ENCODE measurements at regions not wholly inside any gene's neighbourhood (a gene's known extent, or its start where the extent isn't known, plus 50 kb on each side); places are given as distances from the start of the nearest gene placed in this dataset.
"Not testable (repeated sequence)": the region's sequence is repeated elsewhere in the genome, so short reads cannot be mapped to it uniquely, and the experiment has no call there.

- not testable (repeated sequence) for H3K36me3 Mint-ChIP-seq; DNase-seq; H3K4me1 Mint-ChIP-seq; H3K4me3 Mint-ChIP-seq; H3K27ac Mint-ChIP-seq; H3K27me3 Mint-ChIP-seq (ENCODE audit: low read depth in 3 of 3)
- H3K9me3 Mint-ChIP-seq, result peaks cover 14 to 41% (median 27%) of the 10 kb centered on the region in 6 donors
Measured at GRCh38 chr1:104217395-104217986, 467.8 kb downstream of the AMY1C start.

- H3K36me3 Mint-ChIP-seq, result no peaks in the 10 kb centered on the region
- H3K4me1 Mint-ChIP-seq, result no peaks in the 10 kb centered on the region
- H3K27ac Mint-ChIP-seq, result no peak overlapping the region
- H3K27me3 Mint-ChIP-seq (ENCODE audit: low read depth in 3 of 3), result no peaks in the 10 kb centered on the region
- DNase-seq, result no peak
- H3K9me3 Mint-ChIP-seq, result peaks cover 3 to 21% (median 8%) of the 10 kb centered on the region in 6 donors
- no peak overlapping the region for H3K4me3 Mint-ChIP-seq
Measured at GRCh38 chr1:104229860-104230259, 480.2 kb downstream of the AMY1C start.

DNA sequence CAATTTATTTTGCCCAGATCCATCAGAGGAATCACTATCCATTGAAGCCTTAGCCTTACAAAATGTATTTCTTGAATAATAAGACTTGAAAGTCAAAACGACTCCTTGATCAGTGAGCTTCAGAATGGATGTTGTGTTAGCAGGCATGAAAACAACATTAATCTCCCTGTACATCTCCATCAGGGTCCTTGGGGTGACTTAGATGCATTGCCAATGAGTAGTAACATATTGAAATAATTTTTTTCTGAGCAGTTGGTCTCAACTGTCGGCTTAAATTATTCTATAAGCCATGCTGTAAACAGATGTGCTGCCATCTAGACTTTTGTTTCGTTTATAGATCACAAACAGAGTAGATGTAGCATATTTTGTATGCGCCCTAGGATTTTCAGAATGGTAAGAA, 482.0 kb downstream of the AMY1C start:
- no peaks in the 10 kb centered on the region for H3K4me1 Mint-ChIP-seq
- no peaks in the 10 kb centered on the region for H3K27me3 Mint-ChIP-seq (ENCODE audit: low read depth in 3 of 3)
- DNase-seq, result no peak
- no peak overlapping the region for H3K4me3 Mint-ChIP-seq
- H3K27ac Mint-ChIP-seq, result no peak overlapping the region
- peaks cover 6 to 26% (median 12%) of the 10 kb centered on the region in 6 donors for H3K9me3 Mint-ChIP-seq
- H3K36me3 Mint-ChIP-seq, result no peaks in the 10 kb centered on the region

DNA sequence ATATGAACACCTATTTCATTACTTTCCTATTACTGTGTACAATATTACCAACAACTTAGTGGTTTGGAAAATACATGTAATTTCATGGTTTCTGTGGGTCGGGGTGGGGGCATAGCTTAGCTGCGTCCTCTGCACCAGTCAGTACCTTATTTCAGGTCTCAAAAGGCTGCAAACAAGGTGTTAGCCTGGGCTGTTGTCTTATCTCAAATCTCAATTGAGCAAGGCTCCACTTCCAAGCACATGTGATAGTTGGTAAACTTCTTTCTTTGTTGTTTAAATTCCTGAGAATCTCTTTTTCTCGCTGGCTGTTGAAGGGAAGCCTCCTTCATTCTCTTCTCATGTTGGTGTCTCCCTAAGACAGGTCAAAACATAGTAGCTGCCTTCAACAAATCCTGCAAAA, 485.4 kb downstream of the AMY1C start:
- H3K4me3 Mint-ChIP-seq, result no peak overlapping the region
- no peaks in the 10 kb centered on the region for H3K36me3 Mint-ChIP-seq
- peaks cover 6 to 34% (median 16%) of the 10 kb centered on the region in 6 donors for H3K9me3 Mint-ChIP-seq
- DNase-seq, result no peak
- no peaks in the 10 kb centered on the region for H3K4me1 Mint-ChIP-seq
- peaks cover 0 to 2% (median 0%) of the 10 kb centered on the region in 3 donors for H3K27me3 Mint-ChIP-seq (ENCODE audit: low read depth in 3 of 3)
- no peak overlapping the region for H3K27ac Mint-ChIP-seq

- DNase-seq, result no peak
- peaks cover 6 to 61% (median 16%) of the 10 kb centered on the region in 6 donors for H3K9me3 Mint-ChIP-seq
- H3K27ac Mint-ChIP-seq, result no peak overlapping the region
- H3K36me3 Mint-ChIP-seq, result no peaks in the 10 kb centered on the region
- H3K4me1 Mint-ChIP-seq, result no peaks in the 10 kb centered on the region
- H3K27me3 Mint-ChIP-seq (ENCODE audit: low read depth in 3 of 3), result peaks cover 0 to 2% (median 0%) of the 10 kb centered on the region in 3 donors
- H3K4me3 Mint-ChIP-seq, result no peak overlapping the region
Measured at GRCh38 chr1:104238991-104239390, 489.3 kb downstream of the AMY1C start.

DNA sequence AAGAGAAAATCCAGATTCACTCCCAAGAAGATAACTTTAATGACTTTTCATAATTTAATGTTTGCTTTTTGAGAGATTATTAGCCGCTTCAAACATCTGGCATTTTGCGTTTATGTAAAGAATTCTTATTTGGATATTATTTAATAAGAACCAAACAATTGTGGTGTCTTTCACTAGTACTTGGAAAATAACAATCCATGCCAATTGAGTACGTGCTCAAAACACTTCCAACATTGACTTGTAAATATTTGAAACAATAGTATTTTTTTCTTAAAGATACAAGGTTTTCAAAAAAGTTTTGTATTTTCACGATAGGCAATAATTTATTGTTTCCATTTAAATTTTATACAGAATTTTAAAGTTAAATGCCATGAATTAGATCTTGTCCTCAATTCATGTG, 498.7 kb downstream of the AMY1C start:
- H3K27ac Mint-ChIP-seq, result no peak overlapping the region
- peaks cover 0 to 3% (median 2%) of the 10 kb centered on the region in 3 donors for H3K27me3 Mint-ChIP-seq (ENCODE audit: low read depth in 3 of 3)
- no peak for DNase-seq
- no peaks in the 10 kb centered on the region for H3K4me1 Mint-ChIP-seq
- H3K36me3 Mint-ChIP-seq, result no peaks in the 10 kb centered on the region
- no peak overlapping the region for H3K4me3 Mint-ChIP-seq
- H3K9me3 Mint-ChIP-seq, result peaks cover under 1 to 26% (median 6%) of the 10 kb centered on the region in 6 donors

- no peak overlapping the region for H3K4me3 Mint-ChIP-seq
- no peak overlapping the region for H3K27ac Mint-ChIP-seq
- no peaks in the 10 kb centered on the region for H3K36me3 Mint-ChIP-seq
- peaks cover 7 to 43% (median 8%) of the 10 kb centered on the region in 6 donors for H3K9me3 Mint-ChIP-seq
- H3K4me1 Mint-ChIP-seq, result no peaks in the 10 kb centered on the region
- peaks cover 0 to 3% (median 0%) of the 10 kb centered on the region in 3 donors for H3K27me3 Mint-ChIP-seq (ENCODE audit: low read depth in 3 of 3)
- no peak for DNase-seq
Measured at GRCh38 chr1:104259481-104259880, 509.8 kb downstream of the AMY1C start.

- not testable (repeated sequence) for DNase-seq; H3K27me3 Mint-ChIP-seq (ENCODE audit: low read depth in 3 of 3); H3K27ac Mint-ChIP-seq; H3K4me1 Mint-ChIP-seq; H3K4me3 Mint-ChIP-seq; H3K36me3 Mint-ChIP-seq
- peaks cover 4 to 43% (median 9%) of the 10 kb centered on the region in 6 donors for H3K9me3 Mint-ChIP-seq
Measured at GRCh38 chr1:104263110-104263509, 513.4 kb downstream of the AMY1C start.

DNA sequence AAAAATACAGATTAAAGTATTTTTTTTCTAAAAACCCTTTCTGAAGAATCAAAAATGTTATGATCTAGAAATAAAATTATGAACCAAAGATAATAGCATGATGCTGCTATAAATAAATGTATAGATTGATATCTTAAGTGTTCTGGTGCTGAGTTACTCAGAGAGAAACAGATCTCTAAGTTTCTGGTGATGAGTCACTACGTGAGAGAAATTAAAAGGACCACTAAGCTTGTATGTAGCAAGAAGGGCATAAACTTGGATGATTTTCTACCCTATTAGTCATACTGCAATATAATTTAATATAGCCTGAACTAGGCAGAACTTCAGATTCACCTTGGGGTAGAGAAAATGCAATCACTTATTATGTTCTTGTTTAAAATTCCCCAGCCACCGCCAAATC, 514.8 kb downstream of the AMY1C start:
- Mint-ChIP-seq H3K9me3 (peaks cover 5 to 30% (median 8%) of the 10 kb centered on the region in 6 donors), H3K27ac (no peak overlapping the region), H3K4me3 (no peak overlapping the region), H3K27me3 (ENCODE audit: low read depth in 3 of 3) (peaks cover 0 to under 1% (median 0%) of the 10 kb centered on the region in 3 donors), H3K36me3 (no peaks in the 10 kb centered on the region), H3K4me1 (no peaks in the 10 kb centered on the region)
- DNase-seq, result no peak

GRCh38 chr1:104265163-104265562, 515.5 kb downstream of the AMY1C start:
- H3K9me3 Mint-ChIP-seq, result peaks cover 5 to 23% (median 7%) of the 10 kb centered on the region in 6 donors
- no peak for DNase-seq
- H3K4me3 Mint-ChIP-seq, result no peak overlapping the region
- no peaks in the 10 kb centered on the region for H3K36me3 Mint-ChIP-seq
- no peaks in the 10 kb centered on the region for H3K27me3 Mint-ChIP-seq (ENCODE audit: low read depth in 3 of 3)
- no peak overlapping the region for H3K27ac Mint-ChIP-seq
- no peaks in the 10 kb centered on the region for H3K4me1 Mint-ChIP-seq

- Mint-ChIP-seq H3K27ac (no peak overlapping the region), H3K9me3 (peaks cover 4 to 27% (median 8%) of the 10 kb centered on the region in 6 donors), H3K36me3 (no peaks in the 10 kb centered on the region), H3K27me3 (ENCODE audit: low read depth in 3 of 3) (no peaks in the 10 kb centered on the region), H3K4me1 (no peaks in the 10 kb centered on the region), H3K4me3 (no peak overlapping the region)
- no peak for DNase-seq
Measured at GRCh38 chr1:104266612-104267011, 516.9 kb downstream of the AMY1C start.

DNA sequence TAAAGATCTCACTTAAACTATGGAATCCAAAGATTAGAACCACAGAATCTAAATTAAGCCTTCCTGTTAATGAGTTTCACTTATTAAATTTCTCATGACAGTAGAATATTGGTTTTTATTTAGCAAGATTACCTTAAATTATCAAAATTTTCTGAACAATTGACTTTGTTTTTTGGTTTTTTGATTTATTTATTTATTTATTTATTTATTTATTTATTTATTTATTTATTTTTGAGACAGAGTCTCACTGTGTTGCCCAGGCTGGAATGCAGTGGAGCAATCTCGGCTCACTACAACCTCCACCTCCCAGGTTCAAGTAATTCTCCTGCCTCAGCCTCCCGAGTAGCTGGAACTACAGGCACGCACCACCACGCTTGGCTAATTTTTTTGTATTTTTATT, 538.6 kb downstream of the AMY1C start:
- not testable (repeated sequence) for H3K4me1 Mint-ChIP-seq; H3K4me3 Mint-ChIP-seq; H3K36me3 Mint-ChIP-seq; H3K27me3 Mint-ChIP-seq (ENCODE audit: low read depth in 3 of 3); DNase-seq; H3K27ac Mint-ChIP-seq
- peaks cover 3 to 33% (median 16%) of the 10 kb centered on the region in 6 donors for H3K9me3 Mint-ChIP-seq

DNA sequence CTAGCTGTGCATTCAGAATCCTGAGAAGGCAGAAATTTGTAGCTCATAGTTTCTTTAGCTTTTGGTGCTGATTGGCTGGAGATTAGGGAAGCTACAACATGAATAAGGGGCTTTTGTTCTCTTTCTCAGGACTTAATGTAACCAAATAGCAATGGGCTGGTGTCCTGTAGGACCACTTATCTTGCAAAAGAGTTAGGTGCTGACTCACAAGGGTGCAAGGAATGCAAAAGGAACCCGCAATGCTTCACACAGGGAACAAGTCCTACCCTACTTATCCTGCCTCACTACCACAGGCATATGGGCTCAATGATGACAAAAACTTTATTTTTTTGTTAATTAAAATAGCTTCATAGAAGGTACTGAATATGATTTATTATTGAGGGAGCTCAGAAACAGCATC, 541.5 kb downstream of the AMY1C start:
- Mint-ChIP-seq H3K9me3 (peaks cover 3 to 41% (median 21%) of the 10 kb centered on the region in 6 donors), H3K27ac (no peak overlapping the region), H3K27me3 (ENCODE audit: low read depth in 3 of 3) (no peaks in the 10 kb centered on the region), H3K4me3 (no peak overlapping the region), H3K36me3 (no peaks in the 10 kb centered on the region), H3K4me1 (no peaks in the 10 kb centered on the region)
- DNase-seq, result no peak

- no peak overlapping the region for H3K27ac Mint-ChIP-seq
- no peaks in the 10 kb centered on the region for H3K36me3 Mint-ChIP-seq
- H3K9me3 Mint-ChIP-seq, result peaks cover 7 to 41% (median 19%) of the 10 kb centered on the region in 6 donors
- DNase-seq, result no peak
- no peak overlapping the region for H3K4me3 Mint-ChIP-seq
- no peaks in the 10 kb centered on the region for H3K27me3 Mint-ChIP-seq (ENCODE audit: low read depth in 3 of 3)
- no peaks in the 10 kb centered on the region for H3K4me1 Mint-ChIP-seq
Measured at GRCh38 chr1:104294259-104294658, 544.6 kb downstream of the AMY1C start.

DNA sequence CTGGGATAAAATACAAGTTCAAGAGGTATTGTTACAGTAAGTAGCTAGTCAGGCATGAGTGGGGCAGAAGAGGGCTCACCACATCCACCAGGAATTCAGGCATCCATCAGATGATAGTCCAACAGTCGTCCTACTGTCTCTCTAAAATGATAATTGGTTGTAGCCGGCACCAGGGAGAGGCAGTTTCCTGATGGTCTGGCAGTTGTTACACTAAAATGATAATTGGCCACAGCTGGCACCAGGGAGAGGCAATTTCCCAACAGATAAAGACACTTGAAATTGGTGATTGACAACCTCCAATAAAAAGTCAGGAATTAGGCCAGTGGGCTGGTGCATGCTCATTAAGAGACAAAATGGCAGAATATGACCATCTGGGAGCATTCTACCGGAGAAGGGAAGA, 545.8 kb downstream of the AMY1C start:
- no peak for DNase-seq
- Mint-ChIP-seq H3K27me3 (ENCODE audit: low read depth in 3 of 3) (no peaks in the 10 kb centered on the region), H3K4me3 (no peak overlapping the region), H3K9me3 (peaks cover 7 to 41% (median 15%) of the 10 kb centered on the region in 6 donors), H3K4me1 (no peaks in the 10 kb centered on the region), H3K27ac (no peak overlapping the region), H3K36me3 (no peaks in the 10 kb centered on the region)

All from immature natural killer cell (primary cell).